8988T (cell line): ENCODE measurements at regions not wholly inside any gene's neighbourhood (a gene's known extent, or its start where the extent isn't known, plus 50 kb on each side); places are given as distances from the start of the nearest gene placed in this dataset.
"Not testable (repeated sequence)": the region's sequence is repeated elsewhere in the genome, so short reads cannot be mapped to it uniquely, and the experiment has no call there.

Experiments used
- DNase-seq: peaks from one replicate; pipeline ENCODE4 v3.0.0; 2011

- no peak for DNase-seq
These were observed 426.7 kb upstream of the KLHL29 start for GRCh38 chr2:22958308-22958707.

GRCh38 chr2:22967756-22968155 lies 417.2 kb upstream of the KLHL29 start:
- DNase-seq, result no peak

GRCh38 chr2:22970284-22970975 lies 414.5 kb upstream of the KLHL29 start:
- DNase-seq, result no peak

DNA sequence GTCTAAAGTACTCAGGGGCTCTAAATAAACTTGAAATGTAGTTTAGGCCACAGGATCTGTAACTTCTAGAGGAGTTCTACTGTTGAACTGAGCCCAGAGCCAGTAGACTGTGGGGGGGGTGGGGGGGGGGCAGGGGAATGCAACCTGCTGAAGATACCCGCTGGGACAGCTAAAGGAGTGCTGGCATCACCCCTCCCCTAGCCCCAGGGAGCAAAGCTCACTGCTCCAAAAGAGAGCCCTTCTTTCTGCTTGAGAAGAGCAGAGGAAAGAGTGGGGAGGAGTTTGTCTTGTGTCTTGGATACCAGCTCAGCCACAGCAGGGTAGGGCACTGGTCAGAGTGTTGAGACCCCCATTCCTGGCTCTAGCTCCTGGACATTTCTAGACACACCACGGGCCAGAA lies 414.0 kb upstream of the KLHL29 start:
- no peak for DNase-seq

DNA sequence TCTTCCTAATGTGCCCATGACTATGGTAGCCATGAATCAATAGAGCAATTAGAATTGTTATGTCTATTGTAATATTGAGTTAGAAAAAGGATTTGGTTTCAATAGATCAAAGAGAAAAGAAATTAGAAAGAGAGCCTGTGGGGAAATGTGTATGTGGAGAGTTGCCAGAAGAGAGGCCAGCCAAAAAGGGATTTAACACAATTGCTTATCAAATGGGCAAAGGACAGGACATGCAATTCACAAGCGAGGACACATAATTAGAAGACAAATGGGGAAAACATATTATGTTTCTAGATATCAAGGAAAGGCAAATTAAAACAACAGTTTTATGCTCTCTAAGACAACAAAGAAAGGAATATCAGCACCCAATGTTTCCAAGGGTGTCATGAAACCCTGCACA lies 403.2 kb upstream of the KLHL29 start:
- no peak for DNase-seq

- DNase-seq, result not testable (repeated sequence)
These were observed 400.8 kb upstream of the KLHL29 start for GRCh38 chr2:22984152-22984551.

GRCh38 chr2:22990246-22990645 lies 394.7 kb upstream of the KLHL29 start:
- DNase-seq, result no peak

DNA sequence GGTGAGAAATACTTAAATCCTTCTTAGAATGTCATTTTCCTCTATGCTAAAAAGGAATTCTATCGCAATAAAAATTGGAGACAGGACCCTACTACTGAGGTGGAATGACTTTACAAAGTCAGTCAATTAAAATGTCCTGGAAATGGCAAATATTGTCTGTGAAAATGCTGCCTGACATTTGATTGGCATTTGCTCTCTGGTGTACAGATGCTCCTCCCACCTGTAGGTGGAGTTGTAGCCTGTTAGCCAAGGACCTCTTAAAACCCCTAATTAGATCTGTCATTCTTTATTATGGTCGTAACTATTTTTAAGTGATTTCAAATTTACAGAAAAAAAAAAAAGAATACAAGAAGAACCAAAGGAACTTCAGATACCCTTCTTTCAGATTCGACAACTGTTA lies 393.1 kb upstream of the KLHL29 start:
- DNase-seq, result no peak

- no peak for DNase-seq
These were observed 392.5 kb upstream of the KLHL29 start for GRCh38 chr2:22992441-22992840.

DNA sequence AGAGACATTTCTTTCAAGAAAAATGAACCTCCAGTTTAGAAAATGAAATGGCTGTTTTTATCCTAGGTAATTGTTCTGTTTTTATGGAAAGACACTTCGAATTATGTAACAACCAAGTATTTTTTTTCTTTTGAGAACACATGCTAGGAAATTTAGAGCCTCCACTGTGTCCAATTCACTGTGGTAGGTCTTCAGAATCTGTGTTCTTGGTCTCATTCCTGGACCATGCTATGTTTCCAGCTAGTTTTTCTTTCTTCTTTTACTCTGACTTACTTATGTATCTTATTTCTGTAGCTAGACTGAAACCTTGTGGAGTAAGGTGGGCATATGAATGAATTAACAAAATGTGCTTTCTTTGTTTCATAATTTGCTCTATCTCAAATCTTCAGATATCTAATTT lies 391.7 kb upstream of the KLHL29 start:
- no peak for DNase-seq

DNA sequence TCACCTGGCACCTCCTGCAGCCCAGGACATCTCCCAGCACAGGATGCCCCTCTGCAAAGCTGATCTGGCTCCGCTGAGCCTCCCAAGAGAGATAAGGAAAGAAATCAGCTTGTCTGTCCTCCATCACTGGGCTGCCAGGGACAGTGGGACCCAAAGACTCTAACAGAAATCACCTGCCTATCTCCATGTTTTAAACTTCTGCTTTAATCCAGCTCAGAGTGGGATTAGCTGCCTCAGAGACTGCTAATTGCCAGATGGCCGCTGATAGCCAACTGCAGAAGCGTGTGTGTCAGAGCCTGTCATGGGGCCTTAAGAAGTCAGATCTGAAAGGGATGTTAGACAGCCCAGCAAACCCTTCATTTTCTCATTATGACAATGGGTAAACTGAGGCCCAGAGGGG lies 389.4 kb upstream of the KLHL29 start:
- DNase-seq, result no peak

DNA sequence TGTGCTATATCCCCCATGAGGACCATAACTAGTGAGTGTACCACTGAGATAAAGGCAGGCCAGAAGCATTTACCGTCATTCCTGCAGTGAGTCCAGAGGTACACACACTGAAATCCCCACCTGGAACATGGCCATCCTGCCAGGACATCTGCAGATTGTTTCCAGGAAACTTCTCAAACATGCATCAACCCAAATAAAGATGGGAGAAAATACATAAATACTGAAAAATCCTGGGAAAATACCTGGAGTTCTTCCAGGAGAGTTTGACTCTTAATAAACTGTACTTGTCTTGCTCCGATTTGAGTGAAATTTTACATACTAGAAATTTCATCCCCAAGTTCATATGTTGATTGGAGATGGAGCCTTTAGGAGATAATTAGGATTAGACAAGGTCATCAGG lies 388.1 kb upstream of the KLHL29 start:
- no peak for DNase-seq

DNA sequence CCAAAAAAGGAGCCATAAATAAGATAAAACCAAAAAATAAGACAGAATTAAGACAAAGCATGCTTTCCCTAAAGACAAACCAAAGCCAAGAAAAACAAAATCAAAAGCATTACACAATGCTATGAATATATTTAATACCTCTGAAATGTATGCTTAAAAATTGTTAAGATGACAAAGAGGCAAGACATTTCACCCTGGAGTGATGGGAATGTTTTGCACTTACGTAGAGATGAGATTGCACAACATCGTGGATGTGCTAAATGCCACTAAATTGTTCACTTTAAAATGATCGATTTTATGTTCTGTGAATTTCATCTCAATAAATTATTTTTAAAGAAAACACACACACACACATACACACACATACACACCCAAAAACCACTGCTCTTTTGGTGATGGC lies 386.6 kb upstream of the KLHL29 start:
- no peak for DNase-seq

DNA sequence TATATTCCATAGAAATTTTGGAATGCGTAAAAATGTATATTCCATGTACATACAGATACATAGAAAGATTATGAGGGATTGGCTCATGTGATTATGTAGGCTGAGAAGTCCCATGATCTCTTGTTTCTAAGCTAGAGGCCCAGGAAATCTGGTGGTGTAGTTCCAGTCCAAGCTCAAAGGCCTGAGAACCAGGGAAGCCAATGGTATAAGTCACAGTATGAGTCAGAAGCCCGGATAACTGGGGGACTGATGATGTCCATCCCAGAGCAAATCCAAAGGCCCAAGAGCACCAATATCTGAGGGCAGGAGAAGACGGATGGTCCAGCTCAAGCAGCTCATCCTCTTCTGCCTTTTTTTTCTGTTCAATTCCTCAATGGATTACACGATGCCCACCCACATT lies 385.0 kb upstream of the KLHL29 start:
- DNase-seq, result no peak

DNA sequence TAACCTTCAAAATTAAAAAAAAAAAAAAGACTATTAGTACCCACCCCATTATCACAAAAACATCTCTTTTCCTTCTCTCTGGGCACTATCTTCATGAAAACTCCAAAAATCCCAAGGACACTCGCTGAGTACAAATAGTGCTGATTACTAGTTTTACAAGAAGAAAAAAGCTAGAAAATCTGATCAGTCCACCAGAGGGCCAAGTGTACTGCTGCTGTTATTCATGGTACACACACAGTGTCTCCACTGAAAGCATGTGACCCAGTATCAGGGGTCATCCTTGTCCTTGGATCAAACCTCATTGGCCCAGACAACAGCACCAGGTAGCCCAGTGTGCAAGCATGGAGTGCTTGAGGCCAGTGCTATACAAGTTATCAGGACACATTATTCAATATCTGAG lies 382.7 kb upstream of the KLHL29 start:
- no peak for DNase-seq

DNA sequence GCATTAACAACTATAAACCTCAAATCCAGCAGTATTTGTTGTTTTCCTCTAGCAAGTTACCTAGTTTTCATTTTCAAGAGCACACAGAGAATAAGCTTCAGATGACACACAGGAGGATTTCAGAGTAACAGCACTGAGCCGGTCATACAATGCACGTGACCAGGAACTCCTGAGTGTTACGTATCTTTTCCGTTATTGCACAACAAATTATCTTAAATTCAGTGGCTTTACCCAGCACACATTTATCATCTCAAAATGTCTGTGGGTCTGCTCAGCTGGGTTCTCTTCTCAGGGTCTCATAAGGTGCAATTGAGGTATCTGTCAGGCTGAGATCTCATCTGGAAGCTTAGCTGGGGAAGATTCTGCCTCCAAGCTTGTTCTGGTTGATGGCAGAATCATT lies 379.5 kb upstream of the KLHL29 start:
- no peak for DNase-seq

DNA sequence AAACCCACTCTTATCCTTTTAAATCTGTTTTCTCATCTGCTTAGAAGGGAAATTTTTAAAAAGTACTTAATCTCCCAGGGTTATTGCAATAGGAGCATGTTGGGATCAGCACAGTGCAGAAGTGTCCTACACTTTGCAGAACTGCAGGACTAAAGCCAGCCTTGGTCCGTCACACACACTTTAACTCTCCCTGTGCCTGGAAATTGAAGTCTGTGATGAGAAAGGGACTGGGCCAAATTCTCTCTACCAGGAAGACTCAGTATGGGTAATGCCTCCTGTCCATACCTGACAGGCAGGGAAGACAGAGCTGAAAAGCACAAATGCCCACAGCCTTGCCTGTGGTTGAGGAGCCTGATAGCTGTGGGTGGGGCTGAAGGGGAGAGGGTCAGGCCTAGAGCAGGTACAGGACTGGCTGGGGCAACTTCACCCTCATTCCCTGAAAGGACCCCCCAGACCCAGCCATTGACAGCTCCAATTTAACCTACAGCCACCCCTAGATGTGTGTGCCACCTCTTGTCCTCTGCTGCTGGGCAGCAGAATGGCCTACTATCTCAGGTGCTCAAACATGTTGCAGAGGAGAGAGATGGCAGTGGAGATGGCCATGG lies 377.2 kb upstream of the KLHL29 start:
- no peak for DNase-seq

GRCh38 chr2:23008440-23008839 lies 376.5 kb upstream of the KLHL29 start:
- DNase-seq, result no peak

- no peak for DNase-seq
These were observed 376.0 kb upstream of the KLHL29 start for GRCh38 chr2:23008951-23009350.

DNA sequence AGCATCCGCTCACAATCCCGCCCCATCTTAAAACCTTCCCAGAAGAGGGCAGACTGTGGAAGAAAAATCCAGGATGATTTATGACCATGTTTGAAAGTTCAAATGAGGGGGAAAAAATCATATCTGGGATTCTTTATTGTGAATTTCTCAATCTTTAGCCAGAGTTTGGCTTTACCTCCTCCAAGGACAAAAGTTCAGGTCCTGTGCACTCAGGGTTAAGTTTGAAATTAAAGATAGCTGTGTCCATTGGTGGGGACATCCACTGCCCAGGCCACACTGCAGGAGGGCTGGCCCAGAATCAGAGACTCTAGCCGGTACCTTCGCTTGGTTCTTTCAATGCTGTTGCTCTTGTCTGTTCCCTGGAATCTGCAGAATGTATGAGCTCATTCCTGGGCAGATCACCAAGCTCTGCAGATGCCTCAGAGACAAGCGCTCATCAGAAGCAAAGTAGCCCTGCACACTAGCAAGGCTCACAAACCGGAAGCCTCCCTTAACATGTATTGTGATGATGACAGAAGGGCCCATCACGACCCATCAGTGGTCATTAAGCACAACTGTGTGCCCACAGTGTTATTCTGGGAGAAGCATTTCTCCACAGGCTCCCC lies 375.3 kb upstream of the KLHL29 start:
- DNase-seq, result no peak

DNA sequence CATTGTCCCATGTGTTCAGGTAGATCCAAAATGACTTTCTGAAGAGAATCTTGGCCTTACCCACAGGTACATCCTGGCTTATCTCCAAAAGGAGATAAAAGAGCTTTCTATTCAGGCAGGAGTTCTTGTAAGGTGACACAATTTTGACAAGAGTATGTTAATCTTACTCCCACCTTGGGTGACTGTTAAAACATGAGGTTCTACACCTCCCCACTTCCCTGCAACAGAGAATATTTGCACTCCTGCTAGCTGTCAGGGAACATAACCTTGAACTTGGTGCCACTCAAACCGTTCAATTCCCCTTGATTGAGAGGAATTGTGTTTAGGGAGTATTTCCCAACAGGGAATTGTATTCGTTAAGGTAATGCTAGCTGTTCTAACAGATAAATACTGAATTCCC lies 372.5 kb upstream of the KLHL29 start:
- no peak for DNase-seq

- no peak for DNase-seq
These were observed 369.3 kb upstream of the KLHL29 start for GRCh38 chr2:23015651-23016200.

- DNase-seq, result no peak
These were observed 365.5 kb upstream of the KLHL29 start for GRCh38 chr2:23019476-23019875.

DNA sequence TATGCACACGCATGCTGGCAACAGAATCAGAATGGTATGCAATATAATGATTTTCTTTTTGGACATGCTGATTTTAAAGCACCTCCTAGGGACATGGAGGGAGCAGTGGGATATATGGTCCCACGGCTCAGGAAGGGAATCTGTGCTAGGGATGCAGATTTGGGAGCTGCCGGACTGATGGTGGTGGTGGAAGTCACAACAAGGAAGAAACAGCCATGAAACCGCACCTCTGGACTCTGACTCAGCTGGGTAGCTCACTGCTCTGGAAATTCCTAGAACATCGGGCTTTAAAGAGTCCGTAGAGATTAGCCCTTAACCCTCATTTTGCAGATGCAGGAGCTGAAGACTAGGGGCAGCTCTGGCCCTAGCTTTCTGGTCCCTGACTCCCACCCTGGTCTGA lies 364.3 kb upstream of the KLHL29 start:
- no peak for DNase-seq
